Erythroblast (primary cell): ENCODE measurements at regions not wholly inside any gene's neighbourhood (a gene's known extent, or its start where the extent isn't known, plus 50 kb on each side); places are given as distances from the start of the nearest gene placed in this dataset.
"Not testable (repeated sequence)": the region's sequence is repeated elsewhere in the genome, so short reads cannot be mapped to it uniquely, and the experiment has no call there.

Experiments
- DNase-seq, 2 experiments: peaks; one replicate each; lab custom pipeline; 2025; lab: John Stamatoyannopoulos, UW
- GATA1 ChIP-seq: IDR thresholded peaks from 2 replicates; pipeline ENCODE4 v1.6.1; 2011; ENCODE audit warnings: low read depth, mild to moderate bottlenecking, control low read depth, low read length, moderate library complexity
- POLR2A ChIP-seq: IDR thresholded peaks from 2 replicates; pipeline ENCODE4 v1.6.1; 2011; ENCODE audit warnings: mild to moderate bottlenecking, low read length

DNA sequence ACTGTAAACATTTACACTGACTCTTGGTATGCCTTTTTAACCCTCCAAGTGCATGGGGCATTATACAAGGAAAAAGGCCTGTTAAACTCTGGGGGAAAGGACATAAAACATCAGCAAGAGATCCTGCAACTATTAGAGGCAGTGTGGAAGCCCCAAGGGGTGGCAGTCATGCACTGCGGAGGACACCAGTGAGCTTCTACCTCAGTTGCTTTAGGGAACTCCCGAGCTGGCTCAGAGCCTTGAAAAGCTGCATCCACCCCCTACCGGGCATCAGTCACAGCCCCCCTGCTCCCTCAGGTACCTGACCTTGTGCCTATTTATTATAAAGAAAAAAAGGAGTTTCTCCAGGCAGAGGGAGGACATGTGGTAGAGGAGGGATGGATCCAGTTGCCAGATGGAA lies 695.6 kb upstream of the LMO3 start:
- TF ChIP-seq GATA1 (no peak), POLR2A (no peak)
- no peak for DNase-seq

DNA sequence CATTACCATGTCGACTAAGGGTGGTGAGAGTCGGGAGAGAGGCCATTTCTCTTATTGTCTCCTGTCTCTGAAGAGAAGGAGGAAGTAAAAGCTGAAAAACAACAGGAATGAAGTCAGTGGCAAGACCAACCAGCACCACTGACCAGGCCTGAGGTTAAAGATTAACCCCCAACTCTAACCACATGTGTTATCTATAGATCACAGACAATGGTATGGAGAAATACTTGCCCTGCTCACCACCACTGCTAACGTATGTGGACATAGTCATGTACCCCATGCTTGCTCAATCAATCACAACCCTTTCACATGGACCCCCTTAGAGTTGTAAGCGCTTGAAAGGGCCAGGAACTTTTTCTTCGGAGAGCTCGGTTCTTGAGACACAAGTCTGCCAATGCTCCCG lies 690.9 kb upstream of the LMO3 start:
- DNase-seq, result no peak
- TF ChIP-seq POLR2A (no peak), GATA1 (no peak)

DNA sequence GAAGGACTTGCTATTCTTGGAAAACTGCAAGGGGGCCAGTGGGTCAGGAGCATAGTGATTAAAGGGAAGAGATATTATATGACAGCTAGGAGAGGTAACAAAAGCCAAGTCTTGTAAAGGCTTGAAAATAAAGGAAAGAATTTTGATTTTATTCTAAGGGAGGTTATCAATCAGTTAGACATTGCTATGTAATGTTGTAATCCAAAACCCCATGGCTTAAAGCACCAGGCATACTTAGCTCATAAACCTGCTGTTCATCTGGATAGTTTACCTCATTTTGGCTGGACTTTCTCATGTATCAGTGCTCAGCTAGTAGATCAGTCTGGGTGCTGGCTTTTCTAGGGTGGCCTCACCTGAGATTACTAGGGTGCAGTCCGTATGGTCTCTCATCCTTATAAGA lies 680.9 kb upstream of the LMO3 start:
- DNase-seq, result no peak
- no peak for TF ChIP-seq POLR2A
- TF ChIP-seq GATA1, result no peak

DNA sequence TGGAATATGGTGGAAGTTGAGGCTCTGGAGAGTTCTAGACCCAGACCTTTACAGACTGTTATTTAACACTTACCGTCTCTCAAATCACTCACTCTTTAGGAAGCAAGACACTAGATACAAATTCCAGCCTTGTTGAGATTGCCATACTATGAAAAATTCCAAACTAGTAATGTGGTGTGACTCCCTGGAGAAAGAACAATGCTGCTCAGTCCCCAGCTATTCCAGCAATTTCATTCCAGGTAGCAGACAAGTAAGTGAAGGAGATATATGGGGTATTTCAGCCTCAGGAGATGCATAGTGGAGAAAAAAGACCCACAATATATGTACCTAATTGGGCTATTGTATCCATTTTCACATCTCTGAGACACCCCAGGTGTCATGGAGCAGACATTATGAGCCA lies 678.9 kb upstream of the LMO3 start:
- no peak for TF ChIP-seq POLR2A
- no peak for DNase-seq

DNA sequence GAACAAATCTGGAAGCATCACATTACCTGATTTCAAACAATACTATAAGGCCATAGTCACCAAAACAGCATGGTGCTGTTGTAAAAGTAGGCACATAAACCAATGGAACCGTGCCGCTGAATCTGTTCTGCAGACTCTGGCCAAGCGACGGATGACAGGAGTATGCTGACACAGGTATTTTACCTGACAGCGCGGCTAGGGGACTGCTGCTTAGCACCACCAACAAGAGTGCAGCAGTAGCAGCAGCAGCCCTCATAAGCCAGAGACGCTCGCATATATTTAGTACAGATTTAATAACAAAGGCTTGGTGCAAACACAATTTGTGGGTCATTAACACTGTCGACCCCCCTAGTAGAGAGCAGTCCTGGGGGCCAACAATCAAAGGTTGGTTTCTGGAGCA lies 677.6 kb upstream of the LMO3 start:
- no peak for DNase-seq
- TF ChIP-seq POLR2A (no peak), GATA1 (no peak)

DNA sequence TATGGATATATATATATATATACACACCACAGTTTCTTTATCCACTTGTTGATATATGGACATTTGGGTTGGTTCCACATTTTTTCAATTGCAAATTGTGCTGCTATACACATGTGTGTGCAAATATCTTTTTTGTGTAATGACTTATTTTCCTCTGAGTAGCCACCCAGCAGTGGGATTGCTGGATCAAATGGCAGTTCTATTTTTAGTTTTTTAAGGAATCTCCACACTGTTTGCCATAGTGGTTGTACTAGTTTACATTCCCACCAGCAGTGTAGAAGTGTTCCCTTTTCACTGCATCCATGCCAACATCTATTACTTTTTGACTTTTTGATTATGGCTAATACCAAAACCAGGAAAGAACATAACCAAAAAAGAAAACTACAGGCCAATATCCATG lies 676.2 kb upstream of the LMO3 start:
- not testable (repeated sequence) for DNase-seq

DNA sequence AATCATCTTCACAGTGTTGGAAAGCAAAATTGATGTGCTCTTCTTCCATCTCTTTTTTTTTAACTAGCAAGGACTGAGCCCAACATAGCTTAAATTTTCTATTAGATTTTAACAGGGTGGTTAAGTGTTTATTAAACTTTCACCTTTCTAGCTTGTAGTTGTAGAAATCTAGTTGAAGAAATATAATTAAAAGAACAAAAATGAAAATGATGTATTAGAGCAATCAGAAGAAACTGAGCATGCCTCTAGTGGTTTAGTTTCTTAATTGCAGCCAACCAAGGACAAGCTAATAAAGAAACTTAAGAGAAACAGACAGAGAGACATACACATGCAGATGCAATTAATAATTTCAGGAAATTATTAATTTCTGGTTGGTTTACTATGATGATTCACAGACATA lies 673.0 kb upstream of the LMO3 start:
- TF ChIP-seq GATA1, result no peak
- no peak for DNase-seq

DNA sequence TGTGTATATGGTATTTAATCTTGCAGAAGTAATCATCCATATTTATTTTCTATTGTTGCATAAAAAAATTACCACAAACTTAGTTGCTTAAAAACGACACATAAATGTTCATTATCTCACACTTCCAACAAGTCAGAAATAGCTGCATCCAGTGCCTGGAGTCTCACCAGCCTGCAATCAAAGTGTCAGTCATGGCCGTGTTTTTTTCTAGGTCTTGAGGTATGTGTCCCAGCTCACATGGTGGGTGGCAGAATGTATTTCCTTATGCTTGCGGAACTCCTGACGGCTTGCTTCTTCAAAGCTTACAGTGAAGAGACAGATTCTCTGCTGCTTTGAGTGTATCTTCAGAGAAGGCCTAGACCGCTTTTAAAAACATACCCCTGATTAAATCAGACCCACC lies 670.2 kb upstream of the LMO3 start:
- no peak for TF ChIP-seq GATA1
- TF ChIP-seq POLR2A, result no peak
- no peak for DNase-seq

DNA sequence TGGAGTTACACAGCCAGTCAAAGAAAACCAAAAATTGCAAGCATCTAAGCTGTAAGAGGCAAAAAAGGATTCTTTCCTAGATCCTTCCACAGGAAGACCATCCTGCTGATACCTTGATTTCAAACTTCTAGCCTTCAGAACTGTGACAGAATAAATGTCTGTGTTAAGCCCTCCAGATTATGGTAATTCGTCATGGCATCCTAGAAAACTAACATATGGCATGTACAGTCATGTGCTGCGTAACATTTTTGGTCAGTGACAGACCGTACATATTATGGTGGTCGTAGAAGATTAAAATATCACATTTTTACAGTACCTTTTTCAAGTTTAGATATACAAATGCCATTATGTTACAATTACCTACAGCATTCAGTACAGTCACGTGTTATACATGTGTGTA lies 660.9 kb upstream of the LMO3 start:
- DNase-seq, result no peak
- TF ChIP-seq GATA1 (no peak), POLR2A (no peak)

DNA sequence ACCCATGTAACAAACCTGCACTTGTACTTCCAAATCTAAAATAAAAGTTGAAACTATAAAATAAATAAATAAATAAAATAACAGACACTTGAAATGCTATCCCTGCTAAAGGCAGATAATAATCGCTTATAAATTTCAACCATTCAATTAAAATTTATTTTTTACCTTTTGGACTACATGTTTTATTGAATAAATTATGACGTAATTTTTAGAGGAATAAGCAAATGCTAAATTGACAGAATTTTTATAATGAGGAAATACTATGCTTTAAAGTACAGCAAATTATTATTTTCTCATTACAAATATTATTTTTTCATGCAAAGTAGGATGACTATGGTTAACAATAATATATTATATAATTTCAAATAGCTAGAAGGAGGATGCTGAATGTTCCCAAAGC lies 658.6 kb upstream of the LMO3 start:
- DNase-seq, result no peak
- TF ChIP-seq GATA1 (no peak), POLR2A (no peak)

DNA sequence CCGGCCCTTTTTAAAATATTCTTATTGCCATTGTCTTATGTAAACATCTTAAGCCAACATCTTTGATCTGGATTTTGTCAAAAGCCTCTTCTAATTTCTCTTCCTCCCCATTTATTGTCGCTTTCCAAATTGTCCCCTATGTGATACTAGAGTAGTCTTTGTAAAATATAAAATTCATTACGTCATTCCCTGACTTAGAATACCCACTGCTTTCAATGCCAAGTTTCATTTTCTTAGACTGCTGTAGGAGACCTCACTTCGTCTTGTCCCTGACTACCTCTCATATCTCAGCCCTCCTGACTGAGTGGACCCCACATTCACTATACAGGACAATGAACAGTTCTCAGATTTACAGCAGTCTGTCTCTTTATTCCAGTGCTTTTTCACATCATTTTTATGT lies 633.9 kb upstream of the LMO3 start:
- no peak for DNase-seq
- TF ChIP-seq GATA1, result no peak
- TF ChIP-seq POLR2A, result no peak

DNA sequence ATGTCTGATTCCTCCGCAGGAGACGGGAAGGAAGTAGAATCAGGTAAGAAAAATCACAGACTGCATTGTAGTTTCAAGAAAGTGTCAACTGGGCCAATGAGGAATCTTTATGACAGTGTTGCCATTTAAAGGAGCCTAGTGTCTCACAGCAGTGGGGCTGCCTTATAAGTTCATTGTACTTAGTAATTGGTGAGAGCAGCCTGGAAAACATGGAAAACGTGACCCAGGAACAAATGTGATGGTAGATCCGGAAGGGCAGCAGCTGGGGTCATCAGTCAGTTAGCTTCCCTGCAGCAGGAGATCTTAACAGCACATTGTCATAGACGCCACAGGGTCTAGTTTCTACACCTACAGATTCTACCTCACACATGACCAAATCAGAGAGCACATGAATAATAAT lies 630.0 kb upstream of the LMO3 start:
- no peak for DNase-seq
- TF ChIP-seq POLR2A (no peak), GATA1 (no peak)

DNA sequence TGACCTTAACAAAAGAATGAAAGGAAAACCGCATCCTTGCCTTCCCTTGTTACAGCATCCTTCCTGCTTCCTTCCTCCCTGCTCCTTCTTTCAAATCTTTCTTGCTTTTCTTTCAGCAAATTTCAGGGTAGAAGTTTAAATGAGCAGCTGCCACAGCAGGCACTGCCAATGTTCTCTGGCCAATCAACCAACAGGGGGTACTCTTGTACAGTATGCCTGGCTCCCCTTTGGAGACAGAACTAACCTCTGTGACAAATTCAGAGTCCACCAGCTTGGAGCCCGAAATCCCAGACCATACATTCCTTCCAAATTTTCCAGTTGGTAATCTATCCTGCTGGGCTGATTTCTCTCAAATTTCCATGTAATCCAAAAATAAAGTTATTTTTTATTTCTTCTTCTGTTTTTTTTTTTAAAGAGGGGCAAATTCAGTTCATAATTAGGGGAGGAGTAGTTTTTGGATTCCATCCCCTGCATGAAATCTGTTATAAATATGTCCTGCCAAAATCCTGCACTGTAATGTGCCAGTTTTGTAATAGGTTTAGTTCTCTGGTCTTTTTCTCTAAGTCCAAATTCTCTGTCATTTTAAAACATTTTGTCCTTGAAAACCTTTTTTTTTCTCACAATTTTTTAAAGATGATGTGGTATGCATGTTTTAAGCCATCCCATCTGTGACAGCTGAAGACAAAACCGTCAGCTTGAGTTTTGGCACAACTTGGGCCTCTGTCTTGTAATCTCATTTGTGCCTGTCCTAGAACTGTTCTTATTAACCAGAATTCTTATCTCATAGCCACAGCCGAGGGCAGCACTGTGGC lies 610.0 kb upstream of the LMO3 start:
- no peak for TF ChIP-seq POLR2A
- TF ChIP-seq GATA1, result no peak
- no peak for DNase-seq

DNA sequence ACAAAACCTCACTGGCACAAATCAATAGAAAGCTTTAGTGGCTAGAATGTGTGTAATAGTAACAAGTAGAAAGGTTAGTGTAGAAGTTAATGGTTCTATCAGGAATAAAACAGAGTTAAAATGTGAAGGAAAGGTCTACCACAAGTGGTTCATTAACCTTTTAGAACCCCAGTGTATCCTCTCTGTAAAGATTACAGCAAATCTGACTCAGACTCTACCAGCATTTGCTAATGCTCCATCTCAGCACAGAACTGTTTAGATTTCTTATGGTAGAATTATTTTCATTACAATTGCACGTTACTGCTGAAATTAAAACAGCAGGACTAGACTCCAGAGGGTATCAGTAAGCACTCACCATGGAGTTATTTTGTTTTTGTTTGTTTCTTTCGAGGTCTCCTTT lies 609.0 kb upstream of the LMO3 start:
- no peak for DNase-seq
- TF ChIP-seq POLR2A (no peak), GATA1 (no peak)

DNA sequence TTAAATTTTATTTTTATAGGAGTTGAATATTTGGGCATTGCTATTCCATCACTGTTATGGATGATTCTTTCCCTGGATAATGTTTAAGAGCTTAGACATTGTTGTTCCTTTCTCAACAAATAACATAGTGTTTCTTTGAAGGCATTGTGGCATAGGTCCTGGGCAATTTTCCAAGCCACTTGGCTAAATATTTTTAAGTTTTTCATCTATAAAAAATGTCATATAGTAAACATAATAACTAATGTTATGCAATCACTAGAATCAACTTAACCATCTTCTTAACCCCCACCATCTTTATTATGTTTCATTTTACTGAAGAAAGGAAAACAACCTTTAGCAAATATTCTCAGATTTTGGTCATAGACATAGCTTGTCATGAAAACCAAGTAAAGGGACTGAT lies 600.6 kb upstream of the LMO3 start:
- no peak for DNase-seq
- TF ChIP-seq GATA1 (no peak), POLR2A (no peak)
